GF-D8 (cell line): ENCODE measurements at regions not wholly inside any gene's neighbourhood (a gene's known extent, or its start where the extent isn't known, plus 50 kb on each side); places are given as distances from the start of the nearest gene placed in this dataset.
"Not testable (repeated sequence)": the region's sequence is repeated elsewhere in the genome, so short reads cannot be mapped to it uniquely, and the experiment has no call there.

Source experiments
- DNase-seq: peaks from one replicate; lab custom pipeline; 2025; lab: John Stamatoyannopoulos, UW

DNA sequence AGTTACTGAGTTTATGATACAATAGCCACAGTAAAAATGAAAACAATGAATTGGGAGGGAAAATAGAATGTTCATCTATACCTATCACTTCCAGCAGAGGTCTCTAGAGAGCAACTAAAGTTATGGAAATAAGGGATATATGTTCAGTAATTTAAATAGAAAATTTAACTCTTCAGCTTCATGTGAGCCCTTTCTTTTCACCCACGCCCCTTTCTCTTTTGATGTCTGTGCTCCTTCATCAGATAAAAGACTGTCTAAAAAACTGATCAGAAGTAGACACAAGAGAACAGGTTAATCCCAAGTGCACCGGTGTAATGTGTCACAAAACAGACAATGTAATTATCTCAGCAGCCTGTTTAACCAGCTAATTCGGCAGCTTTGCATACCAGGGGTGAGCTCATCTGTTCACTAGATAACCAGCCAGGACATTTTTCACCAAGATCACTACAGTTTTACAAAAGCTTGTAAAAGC lies 238.5 kb upstream of the ERBB4 start:
- no peak for DNase-seq

DNA sequence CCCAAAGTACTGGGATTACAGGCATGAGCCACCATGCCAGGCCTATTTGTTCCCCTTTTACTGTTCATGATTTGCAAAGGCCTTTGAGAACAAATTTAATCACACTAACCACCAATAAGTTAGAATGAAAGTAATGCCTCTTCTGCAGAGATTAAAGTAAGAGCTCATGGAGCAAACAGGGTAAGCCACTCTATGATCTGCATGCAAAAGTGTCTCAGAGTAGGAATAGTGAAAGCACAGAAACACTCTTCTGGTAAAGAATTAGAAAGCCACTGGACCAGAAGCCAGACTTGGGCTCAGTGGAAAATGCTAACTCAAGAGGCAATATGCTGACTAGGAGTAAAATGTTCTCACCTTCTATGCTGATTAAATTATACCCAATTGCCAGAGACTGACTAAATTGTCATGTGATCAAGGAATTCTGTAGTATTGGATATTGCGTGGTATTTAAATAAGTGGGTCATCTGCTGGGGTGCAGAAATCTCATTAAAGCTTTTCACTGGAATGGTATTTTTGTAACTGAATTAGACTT lies 235.3 kb upstream of the ERBB4 start:
- DNase-seq = no peak

DNA sequence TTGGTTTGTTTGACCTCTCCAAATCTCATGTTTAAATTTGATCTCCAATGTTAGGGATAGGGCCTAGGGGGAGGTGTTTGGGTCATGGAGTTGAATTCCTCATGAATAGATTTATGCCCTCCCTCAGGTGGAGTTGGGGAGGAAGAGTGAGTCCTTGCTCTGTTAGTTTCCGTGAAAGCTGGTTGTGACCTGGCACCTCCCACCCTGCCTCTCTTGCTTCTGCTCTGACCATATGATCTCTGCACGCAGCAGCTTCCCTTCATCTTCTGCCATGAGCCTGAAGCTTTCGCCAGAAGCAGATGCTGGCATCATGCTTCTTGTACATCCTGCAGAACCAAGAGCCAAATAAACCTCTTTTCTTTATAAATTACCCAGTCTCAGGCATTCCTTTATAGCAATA lies 231.6 kb upstream of the ERBB4 start:
- no peak for DNase-seq

DNA sequence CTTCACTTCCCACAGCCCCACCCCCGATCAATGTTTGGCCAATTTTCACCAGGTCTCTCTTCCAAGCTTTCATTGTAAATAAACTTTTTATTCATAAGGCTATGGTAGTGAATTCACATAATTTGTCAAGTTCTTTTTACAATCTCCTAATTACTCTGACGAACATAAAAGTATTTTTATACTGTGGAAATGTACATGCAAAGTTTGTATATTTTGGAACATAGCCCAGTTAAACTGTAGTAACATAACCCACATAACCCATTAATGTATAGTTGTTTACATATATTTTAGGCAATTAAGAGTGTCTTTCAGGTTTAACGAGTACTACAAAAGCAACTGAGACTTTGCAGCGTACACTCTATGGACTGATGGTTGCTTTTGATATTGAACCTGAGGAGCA lies 228.3 kb upstream of the ERBB4 start:
- no peak for DNase-seq

DNA sequence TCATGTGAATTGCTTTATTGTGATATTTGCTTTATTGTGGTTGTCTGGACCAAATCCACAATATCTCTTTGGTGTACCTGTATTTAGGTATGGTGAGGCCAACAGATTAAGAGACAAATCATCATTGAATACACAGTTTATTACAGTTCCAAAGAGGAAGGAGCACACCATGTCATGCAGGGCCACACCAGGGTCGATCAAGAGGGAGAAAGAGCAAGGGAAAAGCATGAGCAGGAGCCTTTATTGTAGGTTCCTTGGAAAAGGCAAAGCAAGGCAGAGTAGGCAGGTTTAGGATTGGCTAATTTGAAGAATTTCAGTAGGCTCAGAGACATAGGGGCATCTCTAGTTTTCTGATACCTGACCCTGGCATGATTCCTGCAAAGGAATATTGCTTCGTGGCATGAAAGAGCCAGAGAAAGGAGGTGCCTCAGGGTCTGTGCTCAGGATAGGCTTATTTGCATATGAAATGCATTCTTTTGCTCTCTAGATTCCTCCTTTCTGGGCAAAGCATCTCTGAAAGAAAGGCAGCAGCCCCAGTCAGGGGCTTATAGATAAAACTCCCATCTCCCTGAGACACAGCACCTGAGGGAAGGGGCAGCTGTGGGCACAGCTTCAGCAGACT lies 214.2 kb upstream of the ERBB4 start:
- no peak for DNase-seq

DNA sequence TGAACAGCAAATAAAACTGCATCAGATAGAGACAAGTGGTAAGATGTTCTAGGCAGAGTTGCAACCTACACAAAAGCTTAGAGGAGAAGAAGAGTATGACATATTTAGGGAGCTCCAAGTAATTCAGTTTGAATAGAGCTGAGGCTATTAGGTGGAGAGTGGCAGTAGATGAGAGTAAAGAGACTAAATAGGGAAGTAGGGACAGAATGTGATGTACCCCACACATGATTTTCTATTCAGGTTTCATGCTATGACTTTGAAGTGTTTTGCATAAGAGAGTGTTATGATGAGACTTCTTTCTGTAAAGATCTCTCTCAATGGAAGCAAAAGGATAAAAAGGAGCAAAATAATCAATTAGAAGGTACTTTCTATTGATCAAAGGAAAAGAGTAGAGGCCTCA lies 206.8 kb upstream of the ERBB4 start:
- no peak for DNase-seq

DNA sequence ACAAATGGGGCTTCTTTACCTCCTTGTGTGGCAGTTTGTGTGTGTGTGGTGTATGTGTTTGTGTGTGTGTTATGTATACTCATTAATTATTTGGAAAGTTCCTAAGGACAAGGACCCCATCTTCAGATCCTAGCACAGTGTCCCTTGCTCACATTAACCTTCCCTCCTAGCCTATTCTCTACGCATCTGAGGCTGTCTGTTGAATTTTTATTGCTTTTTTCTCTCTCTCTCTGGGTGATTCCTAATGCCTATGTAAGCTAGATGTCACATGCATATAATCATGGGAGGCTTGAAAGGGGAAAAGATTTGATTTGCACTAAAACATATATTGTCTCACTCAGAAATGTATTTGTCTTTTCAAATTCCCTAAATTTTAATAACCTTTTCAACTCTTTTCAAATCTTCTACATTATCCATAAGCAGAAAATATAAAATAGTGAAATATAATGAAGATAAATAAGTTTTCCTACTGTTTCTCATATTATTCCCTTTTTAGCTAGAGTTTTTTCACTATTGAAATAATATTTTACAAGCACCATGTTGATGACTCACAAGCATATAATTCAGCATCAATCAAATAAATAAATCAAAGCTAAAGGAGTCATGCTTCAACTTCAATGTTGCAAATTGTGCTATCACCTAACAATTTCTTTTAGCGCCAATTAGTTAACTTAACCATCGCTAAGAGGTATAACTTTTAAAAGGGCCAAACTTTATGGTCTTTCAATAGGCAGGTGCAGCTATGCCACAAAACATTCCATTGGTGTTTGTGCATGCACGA lies 199.0 kb upstream of the ERBB4 start:
- no peak for DNase-seq

DNA sequence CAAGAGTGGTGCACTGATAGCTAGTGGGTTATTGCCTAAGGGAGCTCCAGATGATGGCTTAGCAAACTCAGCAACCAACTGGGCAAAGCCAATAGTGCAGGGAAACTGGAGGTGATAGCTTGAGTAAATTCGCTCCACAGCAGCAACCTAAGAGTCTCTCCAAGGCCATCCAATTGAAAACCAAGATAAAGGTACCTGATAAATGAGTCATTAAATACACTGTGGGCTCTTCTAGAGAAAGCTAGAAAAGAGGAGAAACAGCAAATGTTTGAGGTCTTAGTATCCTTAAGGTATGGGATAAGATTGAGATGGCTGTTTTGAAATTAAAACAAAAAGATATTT lies 197.8 kb upstream of the ERBB4 start:
- no peak for DNase-seq

DNA sequence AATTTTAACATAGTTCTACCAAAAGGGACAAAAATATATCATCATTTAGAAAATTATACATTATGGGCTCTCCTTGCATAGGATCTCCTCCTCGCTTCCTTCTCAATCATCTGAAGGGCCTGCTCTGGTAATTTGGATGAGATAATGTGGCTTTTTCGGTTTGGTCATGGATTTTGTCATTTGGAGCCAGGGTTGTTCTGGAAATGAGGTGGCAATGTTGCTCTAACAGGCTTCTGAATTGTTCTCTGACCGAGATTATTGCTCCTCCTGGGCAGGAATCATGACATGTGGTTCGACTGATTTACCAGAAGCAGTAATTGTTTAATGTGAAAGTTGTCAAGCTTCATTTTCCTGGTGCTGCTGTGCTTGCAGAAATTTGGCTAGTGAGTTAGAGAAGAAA lies 194.7 kb upstream of the ERBB4 start:
- no peak for DNase-seq

DNA sequence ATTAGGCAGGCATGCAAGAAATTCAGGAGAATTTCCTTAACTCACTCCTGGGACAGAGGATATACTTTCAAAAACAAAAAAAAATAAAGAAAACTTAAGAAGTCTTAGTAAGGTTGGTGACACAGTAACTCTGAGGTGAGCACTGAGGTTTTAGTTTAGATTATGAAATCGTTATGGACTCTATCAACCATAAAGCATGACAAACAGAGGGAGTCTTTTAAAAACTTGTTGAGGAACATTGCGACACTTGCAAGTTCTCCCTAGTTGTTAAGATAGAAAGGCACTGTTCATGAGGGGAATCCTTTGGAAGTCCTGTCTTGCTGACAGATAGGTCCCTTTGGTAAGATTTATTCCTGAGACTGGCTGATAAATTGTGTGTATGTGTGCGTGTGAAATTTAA lies 194.3 kb upstream of the ERBB4 start:
- no peak for DNase-seq

DNA sequence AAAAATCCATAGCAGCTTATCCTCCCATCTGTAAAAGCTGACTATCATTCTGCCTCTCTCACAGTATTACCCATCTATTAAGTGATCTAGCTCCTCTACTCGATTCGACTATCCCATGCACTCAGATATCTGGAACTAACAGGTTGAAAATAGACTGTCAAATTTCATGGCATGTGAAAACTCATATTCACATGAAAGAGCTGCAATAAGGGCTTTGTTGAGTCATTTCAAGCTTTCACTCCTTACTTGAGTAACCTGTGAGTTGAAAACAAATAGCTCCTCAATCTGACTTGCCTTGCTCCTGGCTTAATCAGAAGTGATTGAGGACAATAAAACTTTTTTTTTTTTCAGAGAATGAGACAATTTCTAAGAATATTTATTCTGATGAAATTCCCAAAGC lies 192.4 kb upstream of the ERBB4 start:
- no peak for DNase-seq

DNA sequence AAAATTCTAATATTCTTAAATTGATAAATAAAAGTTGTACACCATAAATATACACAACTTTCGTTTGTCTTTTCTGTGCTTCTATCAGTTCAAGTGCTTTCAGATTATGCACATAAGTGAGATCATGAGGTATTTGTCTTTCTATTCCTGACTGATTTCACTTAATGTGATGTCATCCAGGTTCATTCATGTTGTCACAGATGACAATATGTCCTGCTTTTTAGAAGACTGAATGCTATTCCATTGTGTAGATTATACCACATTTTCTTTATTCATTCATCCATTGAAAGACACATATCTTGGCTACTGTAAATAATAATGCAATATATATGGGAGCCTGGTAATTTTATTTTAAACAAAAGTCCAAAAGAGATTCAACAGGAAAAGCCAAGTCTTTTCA lies 190.1 kb upstream of the ERBB4 start:
- DNase-seq = no peak

DNA sequence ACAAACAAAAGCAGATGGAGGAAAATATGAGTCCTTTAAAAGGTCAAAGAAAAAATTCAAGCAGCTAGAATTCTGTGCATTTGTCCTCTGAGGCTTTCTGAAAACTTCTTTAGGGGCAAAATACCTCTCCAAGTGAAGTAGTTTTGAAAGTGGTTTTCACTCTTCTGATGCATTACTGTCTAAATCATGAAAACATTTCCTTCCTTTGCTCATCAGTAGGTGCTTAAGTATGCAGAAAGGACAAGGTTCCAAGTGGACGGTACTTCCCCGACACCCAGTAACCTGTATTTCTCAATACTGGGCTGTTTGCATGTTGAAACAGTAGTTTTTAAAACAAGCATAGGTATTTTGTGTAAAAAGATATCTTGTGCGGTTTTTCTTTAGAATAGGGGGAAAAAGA lies 189.1 kb upstream of the ERBB4 start:
- no peak for DNase-seq

DNA sequence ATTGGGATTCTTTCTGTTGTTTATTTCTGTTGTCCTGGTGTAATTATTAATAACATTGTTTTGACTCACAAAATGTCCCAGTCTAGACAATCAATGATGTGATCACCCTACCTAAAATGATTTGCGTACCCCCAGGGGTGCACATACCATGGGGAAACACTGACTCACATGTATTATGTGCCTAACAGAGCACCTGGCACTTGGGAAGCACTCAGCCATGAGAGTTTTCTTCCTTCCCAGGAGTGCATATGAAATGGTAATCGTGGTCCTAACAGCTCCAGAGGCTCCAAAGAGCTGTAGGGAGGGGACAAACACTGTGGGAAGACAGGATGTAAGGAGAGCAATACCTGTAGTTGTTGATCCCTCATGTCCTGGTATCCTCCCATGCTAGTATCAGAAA lies 187.8 kb upstream of the ERBB4 start:
- no peak for DNase-seq

DNA sequence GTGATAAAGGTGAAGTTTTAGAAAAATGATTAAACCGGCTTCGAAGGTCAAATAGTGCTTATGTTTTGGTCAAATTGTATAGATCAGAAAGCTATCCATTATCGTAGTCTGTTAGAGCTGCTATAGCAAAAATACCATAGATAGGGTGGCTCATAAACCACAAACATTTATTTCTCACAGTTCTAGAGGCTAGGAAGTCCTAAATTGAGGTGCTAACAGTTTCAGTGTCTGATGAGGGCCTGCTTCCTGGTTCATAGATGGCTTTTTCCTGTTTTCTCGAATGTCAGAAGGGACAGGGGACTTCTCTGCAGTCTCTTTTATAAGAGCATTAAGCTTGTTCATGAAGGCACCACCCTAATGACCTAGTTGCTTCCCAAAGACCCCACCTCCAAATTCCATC lies 186.6 kb upstream of the ERBB4 start:
- DNase-seq = no peak

DNA sequence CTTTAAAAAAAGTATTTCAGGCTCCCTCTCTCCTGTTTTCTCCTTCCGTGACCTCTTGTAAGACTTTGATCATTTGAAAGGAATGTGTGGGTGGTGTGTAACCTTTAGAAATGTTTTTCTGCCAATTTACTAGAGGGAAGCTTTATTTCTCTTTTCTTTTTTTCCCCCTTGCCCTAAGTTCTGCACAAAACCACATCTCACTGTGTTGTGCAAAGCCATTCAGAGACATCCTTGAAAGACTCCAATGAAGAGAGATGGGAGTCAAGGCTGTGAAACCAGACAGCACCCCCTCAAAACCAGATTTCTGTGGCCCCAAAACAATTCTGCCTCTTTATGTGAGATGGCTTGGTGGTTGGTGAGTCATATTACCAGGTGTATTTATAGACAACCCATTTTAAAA lies 184.6 kb upstream of the ERBB4 start:
- DNase-seq = no peak

DNA sequence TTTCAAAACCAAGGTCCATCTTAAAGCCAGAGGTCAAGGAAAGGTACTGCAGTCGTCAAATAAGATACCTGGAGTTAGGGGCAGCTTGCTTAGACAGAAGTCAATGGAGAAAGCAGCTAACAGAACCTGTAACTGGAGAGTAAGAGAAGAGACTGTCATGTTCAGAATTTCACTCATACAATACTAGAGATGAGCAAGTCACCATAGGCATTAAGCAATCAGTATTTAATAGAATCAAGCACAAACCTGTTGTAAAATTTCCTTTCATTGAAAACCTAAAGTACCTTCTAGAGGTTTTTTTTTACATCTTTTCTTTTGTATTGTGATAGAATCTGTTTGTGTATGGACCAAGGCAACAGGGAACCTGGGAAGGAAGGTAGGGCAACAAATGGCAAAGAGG lies 183.4 kb upstream of the ERBB4 start:
- no peak for DNase-seq

DNA sequence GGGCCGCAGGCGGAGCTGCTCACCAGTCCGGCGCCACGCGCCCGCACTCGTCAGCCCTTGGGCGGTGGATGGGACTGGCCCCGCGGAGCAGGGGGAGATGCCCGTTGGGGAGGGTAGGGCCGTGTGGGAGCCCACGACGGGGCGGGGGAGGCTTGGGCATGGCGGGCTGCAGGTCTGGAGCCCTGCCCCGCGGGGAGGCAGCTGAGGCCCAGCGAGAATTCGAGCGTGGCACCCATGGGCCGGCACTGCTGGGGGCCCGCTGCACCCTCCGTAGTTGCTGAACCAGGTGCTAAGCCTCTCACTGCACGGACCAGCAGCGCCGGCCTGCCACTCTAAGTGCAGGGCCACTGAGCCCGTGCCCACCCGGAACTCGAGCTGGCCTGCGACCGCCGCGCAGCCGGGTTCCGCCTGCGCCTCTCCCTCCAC lies 182.4 kb upstream of the ERBB4 start:
- DNase-seq = no peak

DNA sequence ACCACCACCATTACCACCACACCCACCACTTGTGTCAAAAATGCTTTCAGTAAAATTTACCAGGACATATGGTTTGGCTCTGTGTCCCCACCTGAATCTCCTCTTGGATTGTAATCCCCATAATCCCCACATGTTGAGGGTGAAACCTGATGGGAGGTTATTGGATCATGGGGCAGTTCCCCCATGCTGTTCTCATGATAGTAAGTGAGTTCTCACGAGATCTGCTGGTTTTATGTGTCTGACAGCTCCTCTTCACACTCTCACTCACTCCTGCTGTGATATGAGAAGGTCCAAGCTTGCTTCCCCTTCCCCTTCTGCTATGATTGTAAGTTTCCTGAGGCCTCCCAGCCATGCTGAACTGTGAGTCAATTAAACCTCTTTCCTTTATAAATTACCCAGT lies 176.8 kb upstream of the ERBB4 start:
- not testable (repeated sequence) for DNase-seq

DNA sequence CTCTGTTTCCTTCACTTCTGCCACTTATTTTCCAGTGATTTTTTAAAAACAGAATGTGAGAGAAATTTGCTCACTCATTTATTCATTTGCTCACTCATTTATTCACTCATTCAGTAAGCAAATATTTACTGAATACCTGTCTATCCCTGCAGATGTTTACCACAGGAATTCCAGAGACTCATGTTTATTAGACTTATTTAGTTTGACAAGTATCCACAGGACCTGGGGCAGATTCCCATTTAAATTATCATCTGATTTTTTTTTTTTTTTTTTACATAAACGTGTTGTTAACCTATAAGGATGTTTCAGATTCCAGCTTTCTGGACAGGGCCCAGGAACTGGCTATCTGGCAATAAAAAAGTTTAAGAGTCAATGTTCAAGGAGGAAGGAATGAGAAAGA lies 175.1 kb upstream of the ERBB4 start:
- DNase-seq = no peak

DNA sequence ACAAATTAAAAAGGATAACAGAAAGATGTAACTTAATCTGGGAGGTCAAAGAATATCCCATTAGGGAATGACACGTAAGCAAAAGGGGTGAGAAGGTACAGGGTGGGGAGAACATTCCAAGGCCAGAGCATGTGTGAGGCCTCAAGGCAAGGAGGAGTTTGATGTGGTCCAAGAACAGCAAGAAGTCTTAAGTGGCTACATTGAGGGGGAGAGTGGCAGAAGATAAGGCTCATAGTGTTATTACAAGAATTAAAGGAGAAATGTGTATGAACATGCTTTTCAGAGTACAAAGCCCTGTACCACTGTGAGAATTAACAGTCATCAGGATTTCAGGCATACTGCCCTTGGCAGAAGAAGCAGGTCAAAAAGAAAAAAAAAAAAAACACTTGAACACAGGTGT lies 174.4 kb upstream of the ERBB4 start:
- DNase-seq = no peak

DNA sequence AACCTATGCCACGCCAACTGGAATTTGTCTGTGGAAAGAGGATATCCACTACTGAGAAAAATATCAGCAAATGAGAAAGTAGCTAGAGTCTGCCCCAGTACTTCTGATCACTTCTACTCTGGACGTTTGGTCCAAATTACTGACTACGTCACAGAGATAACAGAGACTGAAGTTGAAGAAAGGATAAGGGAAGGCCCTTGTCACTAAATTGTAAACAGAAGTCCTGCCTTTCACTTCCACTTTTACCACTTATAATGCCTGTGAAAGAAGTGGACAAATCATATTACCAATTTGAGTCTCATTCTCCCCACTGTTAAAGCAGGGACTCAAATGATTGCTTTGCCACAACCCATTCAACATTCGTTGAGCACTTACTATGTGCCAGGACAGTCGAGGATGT lies 173.9 kb upstream of the ERBB4 start:
- no peak for DNase-seq

DNA sequence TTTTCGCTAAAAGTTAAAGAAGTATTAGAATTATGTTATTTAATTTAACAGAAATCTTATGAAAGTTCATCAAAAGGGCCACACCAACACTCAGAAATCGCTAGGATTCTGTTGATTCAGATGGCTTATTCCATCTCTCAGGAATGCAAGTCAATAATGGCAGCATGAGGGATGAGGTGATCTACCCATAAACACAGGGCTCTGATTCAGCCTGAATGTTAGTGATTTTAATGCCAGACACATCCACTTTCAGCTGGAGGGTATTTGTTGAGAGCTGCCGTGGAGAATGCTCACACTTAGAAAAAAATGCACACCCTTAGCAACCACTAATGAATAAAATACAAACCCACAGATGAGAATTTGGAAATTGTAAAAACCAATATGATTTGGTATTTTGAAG lies 173.3 kb upstream of the ERBB4 start:
- DNase-seq = no peak

DNA sequence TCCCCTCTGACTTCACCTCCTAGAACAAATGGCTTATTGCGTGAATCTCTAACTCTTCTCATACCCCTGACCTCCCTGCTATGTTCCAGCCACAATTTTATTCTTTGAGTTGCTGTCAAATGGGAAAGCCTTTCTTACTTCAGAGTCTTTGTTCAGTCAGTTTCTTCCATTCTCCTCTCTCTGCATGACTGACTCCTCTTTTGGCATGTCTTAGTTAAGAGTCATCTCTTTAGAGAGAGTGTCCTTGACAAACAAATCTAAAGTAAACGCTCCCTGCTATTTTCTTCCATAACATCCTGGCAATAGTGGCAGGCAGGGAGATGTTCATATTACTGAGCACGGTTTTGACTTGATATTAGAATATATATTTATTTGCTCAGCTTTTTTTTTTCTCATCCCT lies 170.7 kb upstream of the ERBB4 start:
- no peak for DNase-seq
